OCI-LY3 (cell line): ENCODE measurements at regions not wholly inside any gene's neighbourhood (a gene's known extent, or its start where the extent isn't known, plus 50 kb on each side); places are given as distances from the start of the nearest gene placed in this dataset.

Experiments
- CTCF ChIP-seq: fragments of 200-600, 300-600 bp; sonication (generic); IDR thresholded peaks from 2 replicates; pipeline ENCODE4 v1.5.1; 2014; ENCODE audit warnings: antibody characterized with exemption, low read length, low read depth
- EZH2phosphoT487 ChIP-seq: fragments of 200-600 bp; shearing (Covaris generic); IDR thresholded peaks from 2 replicates; pipeline ENCODE4 v1.6.1; 2018; ENCODE audit warnings: antibody characterized with exemption, mixed run types, low read depth

GRCh38 chr10:14466257-14466656 lies 135.5 kb upstream of the FRMD4A start:
- TF ChIP-seq CTCF (no peak), EZH2phosphoT487 (no peak)
